Epithelial cell of proximal tubule (primary cell): ENCODE measurements at regions not wholly inside any gene's neighbourhood (a gene's known extent, or its start where the extent isn't known, plus 50 kb on each side); places are given as distances from the start of the nearest gene placed in this dataset.
"Not testable (repeated sequence)": the region's sequence is repeated elsewhere in the genome, so short reads cannot be mapped to it uniquely, and the experiment has no call there.

Source experiments
- DNase-seq: peaks from one replicate; pipeline ENCODE4 v3.0.0-alpha.2; 2011; ENCODE audit warnings: low read depth
- H3K4me3 ChIP-seq: 2 replicates; pipeline ENCODE4 v1.5.1; 2011; ENCODE audit warnings: low read depth, mild to moderate bottlenecking, low read length
- TF ChIP-seq, protein P1 (sequence below): conservative IDR thresholded peaks from 2 replicates; pipeline ENCODE4 v1.5.1; 2012; ENCODE audit warnings: low read depth, mild to moderate bottlenecking, low read length

GRCh38 chr12:47360771-47361388 is 281.1 kb upstream of the AMIGO2 start:
- TF ChIP-seq, protein P1, sequence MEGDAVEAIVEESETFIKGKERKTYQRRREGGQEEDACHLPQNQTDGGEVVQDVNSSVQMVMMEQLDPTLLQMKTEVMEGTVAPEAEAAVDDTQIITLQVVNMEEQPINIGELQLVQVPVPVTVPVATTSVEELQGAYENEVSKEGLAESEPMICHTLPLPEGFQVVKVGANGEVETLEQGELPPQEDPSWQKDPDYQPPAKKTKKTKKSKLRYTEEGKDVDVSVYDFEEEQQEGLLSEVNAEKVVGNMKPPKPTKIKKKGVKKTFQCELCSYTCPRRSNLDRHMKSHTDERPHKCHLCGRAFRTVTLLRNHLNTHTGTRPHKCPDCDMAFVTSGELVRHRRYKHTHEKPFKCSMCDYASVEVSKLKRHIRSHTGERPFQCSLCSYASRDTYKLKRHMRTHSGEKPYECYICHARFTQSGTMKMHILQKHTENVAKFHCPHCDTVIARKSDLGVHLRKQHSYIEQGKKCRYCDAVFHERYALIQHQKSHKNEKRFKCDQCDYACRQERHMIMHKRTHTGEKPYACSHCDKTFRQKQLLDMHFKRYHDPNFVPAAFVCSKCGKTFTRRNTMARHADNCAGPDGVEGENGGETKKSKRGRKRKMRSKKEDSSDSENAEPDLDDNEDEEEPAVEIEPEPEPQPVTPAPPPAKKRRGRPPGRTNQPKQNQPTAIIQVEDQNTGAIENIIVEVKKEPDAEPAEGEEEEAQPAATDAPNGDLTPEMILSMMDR: no peak
- H3K4me3 ChIP-seq: no peak overlapping the region
- no peak for DNase-seq

DNA sequence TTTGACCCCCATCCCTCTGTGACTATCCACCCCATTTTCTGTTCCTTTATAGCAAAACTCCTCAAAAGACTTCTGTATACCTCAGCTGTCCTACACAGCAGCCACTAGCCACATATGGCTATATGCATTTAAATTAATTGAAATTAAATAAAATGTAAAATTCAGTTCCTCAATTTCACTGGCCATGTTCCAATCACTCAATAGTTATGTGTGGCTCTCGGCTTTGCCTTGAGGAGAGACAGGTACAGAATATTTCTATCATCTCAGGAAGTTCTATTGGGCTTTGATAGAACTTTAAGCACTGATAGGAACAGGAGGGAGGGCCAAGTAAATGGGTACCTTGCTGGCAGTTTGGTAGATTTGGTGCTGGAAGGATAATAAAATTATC is 280.3 kb upstream of the AMIGO2 start:
- H3K4me3 ChIP-seq: no peak overlapping the region
- no peak for DNase-seq
- TF ChIP-seq, protein P1: no peak

DNA sequence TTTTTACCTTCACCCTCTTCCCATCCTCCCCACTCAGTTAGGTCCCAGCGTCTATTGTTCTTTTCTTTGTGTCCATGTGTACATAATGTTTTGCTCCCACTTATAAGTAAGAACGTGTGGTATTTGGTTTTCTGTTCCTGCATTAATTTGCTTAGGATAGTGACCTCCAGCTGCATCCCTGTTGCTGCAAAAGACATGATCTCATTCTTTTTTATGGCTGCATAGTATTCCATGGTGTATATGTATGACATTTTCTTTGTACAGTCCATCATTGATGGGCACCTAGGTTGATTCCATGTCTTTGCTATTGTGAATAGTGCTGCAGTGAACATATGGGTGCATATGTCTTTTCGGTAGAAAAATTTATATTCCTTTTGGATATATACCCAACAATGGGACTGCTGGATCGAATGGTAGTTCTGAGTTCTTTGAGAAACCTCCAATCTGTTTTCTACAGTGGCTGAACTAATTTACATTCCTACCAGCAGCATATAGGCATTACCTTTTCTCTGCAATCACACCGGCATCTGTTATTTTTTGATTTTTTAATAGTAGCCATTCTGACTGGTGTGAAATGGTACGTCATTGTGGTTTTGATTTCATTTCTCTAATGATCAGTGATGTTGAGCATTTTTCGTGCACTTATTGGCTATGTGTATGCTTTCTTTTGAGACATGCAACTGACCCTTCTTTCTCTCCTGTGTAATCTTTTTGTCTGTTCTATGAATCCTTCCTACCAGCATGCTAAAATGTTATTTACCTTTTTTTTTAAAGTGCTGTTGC is 279.7 kb upstream of the AMIGO2 start:
- TF ChIP-seq, protein P1: no peak
- no peak for DNase-seq
- H3K4me3 ChIP-seq: no peak overlapping the region

GRCh38 chr12:47357006-47357405 is 277.2 kb upstream of the AMIGO2 start:
- H3K4me3 ChIP-seq, DNase-seq: not testable (repeated sequence)

DNA sequence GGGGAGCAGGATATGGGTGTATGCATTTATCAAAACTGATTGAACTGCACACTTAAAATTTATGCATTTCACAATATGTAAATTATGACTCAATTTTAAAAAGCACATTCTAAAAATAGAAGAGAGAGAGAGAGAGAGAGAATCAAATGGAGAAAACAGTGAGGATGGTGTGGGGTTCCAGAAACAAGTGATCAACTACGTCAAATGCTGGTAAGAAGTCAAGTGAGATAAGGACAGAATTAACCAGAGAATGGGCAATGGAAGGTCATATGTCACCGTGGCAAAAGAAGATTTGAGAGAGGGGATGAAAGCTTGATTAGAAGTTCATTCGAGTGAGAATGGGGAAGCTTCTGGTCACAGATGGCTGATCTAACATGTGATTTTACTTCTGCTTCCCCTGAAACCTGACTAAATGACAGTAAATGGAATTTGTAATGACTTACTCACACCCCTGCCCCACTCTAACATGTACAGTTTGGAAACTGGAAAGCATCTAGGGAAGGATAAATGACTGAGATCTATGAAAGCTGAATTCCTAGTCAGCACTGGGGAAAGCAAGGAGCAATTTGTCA is 276.5 kb upstream of the AMIGO2 start:
- TF ChIP-seq, protein P1: no peak
- H3K4me3 ChIP-seq: no peak overlapping the region
- DNase-seq: peak; percentile 23

DNA sequence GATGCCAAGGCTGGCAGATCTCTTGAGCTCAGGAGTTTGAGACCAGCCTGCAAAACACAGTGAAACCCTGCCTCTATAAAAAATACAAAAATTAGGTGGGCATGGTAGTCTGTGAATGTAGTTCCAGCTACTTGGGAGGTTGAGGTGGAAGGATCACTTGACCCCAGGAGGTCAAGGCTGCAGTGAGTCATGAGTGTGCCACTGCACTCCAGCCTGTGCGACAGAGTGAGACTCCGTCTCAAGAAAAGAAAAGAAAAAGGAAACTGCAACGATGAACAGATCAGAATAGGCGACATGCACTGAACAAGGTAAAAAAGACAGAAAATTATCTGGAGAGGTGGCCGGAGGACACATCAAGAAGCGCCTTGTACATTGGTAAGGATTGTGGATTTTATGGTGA is 273.7 kb upstream of the AMIGO2 start:
- no peak for DNase-seq
- H3K4me3 ChIP-seq: no peak overlapping the region
- TF ChIP-seq, protein P1: no peak

GRCh38 chr12:47352067-47352466 is 272.3 kb upstream of the AMIGO2 start:
- DNase-seq: no peak
- no peak overlapping the region for H3K4me3 ChIP-seq
- TF ChIP-seq, protein P1: no peak
